ENCODE measurements at regions not wholly inside any gene's neighbourhood (a gene's known extent, or its start where the extent isn't known, plus 50 kb on each side); places are given as distances from the start of the nearest gene placed in this dataset.
"Not testable (repeated sequence)": the region's sequence is repeated elsewhere in the genome, so short reads cannot be mapped to it uniquely, and the experiment has no call there.

- DNase-seq, result no peak
Observed at GRCh38 chr7:68336594-68336993, 1261.7 kb upstream of the AUTS2 start.

- no peak for DNase-seq
Observed at GRCh38 chr7:68348401-68348800, 1249.9 kb upstream of the AUTS2 start.

- no peak for DNase-seq
Observed at GRCh38 chr7:68362745-68363518, 1235.3 kb upstream of the AUTS2 start.

- no peak for DNase-seq
Observed at GRCh38 chr7:68364886-68365625, 1233.2 kb upstream of the AUTS2 start.

GRCh38 chr7:68371985-68372384 lies 1226.3 kb upstream of the AUTS2 start:
- DNase-seq, result no peak

GRCh38 chr7:68376131-68376661 lies 1222.1 kb upstream of the AUTS2 start:
- no peak for DNase-seq

GRCh38 chr7:68381731-68382130 lies 1216.5 kb upstream of the AUTS2 start:
- no peak for DNase-seq

- DNase-seq, result no peak
Observed at GRCh38 chr7:68384581-68384980, 1213.7 kb upstream of the AUTS2 start.

- DNase-seq, result no peak
Observed at GRCh38 chr7:68393051-68393450, 1205.2 kb upstream of the AUTS2 start.

- DNase-seq, result no peak
Observed at GRCh38 chr7:68394131-68394530, 1204.1 kb upstream of the AUTS2 start.

- no peak for DNase-seq
Observed at GRCh38 chr7:68399991-68400590, 1198.2 kb upstream of the AUTS2 start.

- DNase-seq, result no peak
Observed at GRCh38 chr7:68400783-68401182, 1197.5 kb upstream of the AUTS2 start.

- no peak for DNase-seq
Observed at GRCh38 chr7:68401313-68401712, 1197.0 kb upstream of the AUTS2 start.

- no peak for DNase-seq
Observed at GRCh38 chr7:68406480-68406879, 1191.8 kb upstream of the AUTS2 start.

- DNase-seq, result no peak
Observed at GRCh38 chr7:68407460-68407859, 1190.8 kb upstream of the AUTS2 start.

GRCh38 chr7:68408873-68409272 lies 1189.4 kb upstream of the AUTS2 start:
- DNase-seq, result no peak

- DNase-seq, result no peak
Observed at GRCh38 chr7:68409851-68410250, 1188.4 kb upstream of the AUTS2 start.

- DNase-seq, result not testable (repeated sequence)
Observed at GRCh38 chr7:68410693-68411092, 1187.6 kb upstream of the AUTS2 start.

- DNase-seq, result peak; percentile 43
Observed at GRCh38 chr7:68411742-68412141, 1186.5 kb upstream of the AUTS2 start.

GRCh38 chr7:68414631-68415425 lies 1183.4 kb upstream of the AUTS2 start:
- DNase-seq, result no peak

- DNase-seq, result no peak
Observed at GRCh38 chr7:68417002-68417401, 1181.3 kb upstream of the AUTS2 start.

GRCh38 chr7:68417659-68418058 lies 1180.6 kb upstream of the AUTS2 start:
- no peak for DNase-seq

Measured in NCI-H2171 (cell line).